HEK293 (cell line): ENCODE measurements at regions not wholly inside any gene's neighbourhood (a gene's known extent, or its start where the extent isn't known, plus 50 kb on each side); places are given as distances from the start of the nearest gene placed in this dataset.

ENCODE experiments used
- CTCF ChIA-PET: fragments of 350-600 bp; formaldehyde crosslinking; extraction: SDS; loops from one replicate; lab custom pipeline; 2021; ENCODE audit warnings: antibody characterized with exemption; lab: Yijun Ruan, JAX
- POLR2A ChIA-PET: fragments of 300-600 bp; formaldehyde crosslinking; extraction: SDS; loops from one replicate; lab custom pipeline; 2020; ENCODE audit warnings: antibody characterized with exemption, inconsistent platforms; lab: Yijun Ruan, JAX
- H3K27ac ChIP-seq: fragments of 200-500 bp; sonication (Bioruptor generic); 2 replicates; pipeline ENCODE4 v1.5.1; 2014; ENCODE audit warnings: low read depth, low read length, control low read depth, inconsistent platforms; ENCODE audit errors: extremely low read depth
- H3K36me3 ChIP-seq, 2 experiments: fragments of 200-500 bp in 1 of 2; sonication (Bioruptor generic) in 1 of 2; 1 replicate in 1 of 2; 2 replicates in 1 of 2; pipeline ENCODE4 v1.5.1; 2014 to 2017; ENCODE audit warnings: inconsistent platforms in 2 of 2, low read length in 2 of 2; ENCODE audit not compliant: control insufficient read depth in 2 of 2, insufficient read depth in 1 of 2
- H3K4me1 ChIP-seq: fragments of 200-500 bp; sonication (Bioruptor generic); 2 replicates; pipeline ENCODE4 v1.5.1; 2014; ENCODE audit warnings: mild to moderate bottlenecking, low read length, inconsistent platforms; ENCODE audit not compliant: control insufficient read depth, insufficient read depth
- H3K4me3 ChIP-seq: 2 replicates; pipeline ENCODE4 v1.5.1; 2011; ENCODE audit warnings: low read depth, mild to moderate bottlenecking, control low read depth, low read length, moderate library complexity
- H3K9me3 ChIP-seq: fragments of 200-500 bp; sonication (Bioruptor generic); 2 replicates; pipeline ENCODE4 v1.5.1; 2014; ENCODE audit warnings: low read depth, low read length, inconsistent platforms; ENCODE audit not compliant: control insufficient read depth, insufficient read depth
- CTCF ChIP-seq: fragments of 450-650 bp; formaldehyde crosslinking; IDR thresholded peaks from 2 replicates; pipeline ENCODE4 v1.5.1; 2016; ENCODE audit warnings: missing biosample characterization, missing genetic modification characterization
- GLI4 ChIP-seq: fragments of 450-650 bp; formaldehyde crosslinking; IDR thresholded peaks from 2 replicates; pipeline ENCODE4 v1.5.1; 2016; ENCODE audit warnings: missing biosample characterization, missing genetic modification characterization
- ZBTB1 ChIP-seq: fragments of 450-650 bp; formaldehyde crosslinking; IDR thresholded peaks from 2 replicates; pipeline ENCODE4 v1.5.1; 2016; ENCODE audit warnings: missing biosample characterization, missing genetic modification characterization
- ZNF121 ChIP-seq: fragments of 450-650 bp; formaldehyde crosslinking; IDR thresholded peaks from 2 replicates; pipeline ENCODE4 v1.5.1; 2016; ENCODE audit warnings: missing biosample characterization, missing genetic modification characterization
- ZNF311 ChIP-seq: fragments of 450-650 bp; formaldehyde crosslinking; IDR thresholded peaks from 2 replicates; pipeline ENCODE4 v1.5.1; 2017; ENCODE audit warnings: missing biosample characterization, missing genetic modification characterization, borderline replicate concordance
- ZNF654 ChIP-seq: fragments of 450-650 bp; formaldehyde crosslinking; IDR thresholded peaks from 2 replicates; pipeline ENCODE4 v1.5.1; 2016; ENCODE audit warnings: low read depth, missing biosample characterization, missing genetic modification characterization
- ZNF660 ChIP-seq: fragments of 450-650 bp; IDR thresholded peaks from 2 replicates; pipeline ENCODE4 v1.5.1; 2018; ENCODE audit warnings: missing biosample characterization, mild to moderate bottlenecking, missing genetic modification characterization
- TF ChIP-seq, protein P1 (sequence below): fragments of 450-650 bp; formaldehyde crosslinking; IDR thresholded peaks from 2 replicates; pipeline ENCODE4 v1.5.1; 2017; ENCODE audit warnings: missing biosample characterization, missing genetic modification characterization
- TF ChIP-seq, protein P2 (sequence below): fragments of 450-650 bp; formaldehyde crosslinking; IDR thresholded peaks from 2 replicates; pipeline ENCODE4 v1.5.1; 2016; ENCODE audit warnings: missing biosample characterization, missing genetic modification characterization
- TF ChIP-seq, protein P3 (sequence below): fragments of 450-650 bp; formaldehyde crosslinking; IDR thresholded peaks from 2 replicates; pipeline ENCODE4 v1.5.1; 2016; ENCODE audit warnings: missing biosample characterization, missing genetic modification characterization

- no peaks in the 10 kb centered on the region for H3K36me3 ChIP-seq
- H3K4me3 ChIP-seq = no peak overlapping the region
- no peak overlapping the region for H3K27ac ChIP-seq
- CTCF ChIA-PET = interaction anchor here (0.5 to 1.0 kb wide), 10 partner anchors 18 to 1230 kb away, joined by 3 to 4 read pairs (median 3); no protein-coding TSS in a partner anchor
- H3K4me1 ChIP-seq = no peaks in the 10 kb centered on the region
- TF ChIP-seq, protein P1, sequence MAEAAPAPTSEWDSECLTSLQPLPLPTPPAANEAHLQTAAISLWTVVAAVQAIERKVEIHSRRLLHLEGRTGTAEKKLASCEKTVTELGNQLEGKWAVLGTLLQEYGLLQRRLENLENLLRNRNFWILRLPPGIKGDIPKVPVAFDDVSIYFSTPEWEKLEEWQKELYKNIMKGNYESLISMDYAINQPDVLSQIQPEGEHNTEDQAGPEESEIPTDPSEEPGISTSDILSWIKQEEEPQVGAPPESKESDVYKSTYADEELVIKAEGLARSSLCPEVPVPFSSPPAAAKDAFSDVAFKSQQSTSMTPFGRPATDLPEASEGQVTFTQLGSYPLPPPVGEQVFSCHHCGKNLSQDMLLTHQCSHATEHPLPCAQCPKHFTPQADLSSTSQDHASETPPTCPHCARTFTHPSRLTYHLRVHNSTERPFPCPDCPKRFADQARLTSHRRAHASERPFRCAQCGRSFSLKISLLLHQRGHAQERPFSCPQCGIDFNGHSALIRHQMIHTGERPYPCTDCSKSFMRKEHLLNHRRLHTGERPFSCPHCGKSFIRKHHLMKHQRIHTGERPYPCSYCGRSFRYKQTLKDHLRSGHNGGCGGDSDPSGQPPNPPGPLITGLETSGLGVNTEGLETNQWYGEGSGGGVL (tag by site-specific recombination) = no peak
- TF ChIP-seq CTCF (peak; percentile 45; the same call in 1 of the 2 replicates), ZNF654 (tag by site-specific recombination) (peak; percentile 58)
- TF ChIP-seq, protein P2, sequence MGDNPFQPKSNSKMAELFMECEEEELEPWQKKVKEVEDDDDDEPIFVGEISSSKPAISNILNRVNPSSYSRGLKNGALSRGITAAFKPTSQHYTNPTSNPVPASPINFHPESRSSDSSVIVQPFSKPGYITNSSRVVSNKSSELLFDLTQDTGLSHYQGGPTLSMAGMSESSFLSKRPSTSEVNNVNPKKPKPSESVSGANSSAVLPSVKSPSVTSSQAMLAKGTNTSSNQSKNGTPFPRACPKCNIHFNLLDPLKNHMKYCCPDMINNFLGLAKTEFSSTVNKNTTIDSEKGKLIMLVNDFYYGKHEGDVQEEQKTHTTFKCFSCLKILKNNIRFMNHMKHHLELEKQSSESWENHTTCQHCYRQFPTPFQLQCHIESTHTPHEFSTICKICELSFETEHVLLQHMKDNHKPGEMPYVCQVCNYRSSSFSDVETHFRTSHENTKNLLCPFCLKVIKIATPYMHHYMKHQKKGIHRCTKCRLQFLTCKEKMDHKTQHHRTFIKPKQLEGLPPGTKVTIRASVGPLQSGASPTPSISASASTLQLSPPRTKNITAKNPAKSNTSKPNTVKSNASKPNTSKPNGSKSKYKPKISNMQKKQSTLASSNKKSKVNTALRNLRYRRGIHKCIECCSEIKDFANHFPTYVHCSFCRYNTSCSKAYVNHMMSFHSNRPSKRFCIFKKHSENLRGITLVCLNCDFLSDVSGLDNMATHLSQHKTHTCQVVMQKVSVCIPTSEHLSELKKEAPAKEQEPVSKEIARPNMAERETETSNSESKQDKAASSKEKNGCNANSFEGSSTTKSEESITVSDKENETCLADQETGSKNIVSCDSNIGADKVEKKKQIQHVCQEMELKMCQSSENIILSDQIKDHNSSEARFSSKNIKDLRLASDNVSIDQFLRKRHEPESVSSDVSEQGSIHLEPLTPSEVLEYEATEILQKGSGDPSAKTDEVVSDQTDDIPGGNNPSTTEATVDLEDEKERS = no peak
- POLR2A ChIA-PET = no interaction called here
- no peaks in the 10 kb centered on the region for H3K9me3 ChIP-seq
Measured at GRCh38 chr15:58269455-58270414, 131.6 kb downstream of the AQP9 start.

DNA sequence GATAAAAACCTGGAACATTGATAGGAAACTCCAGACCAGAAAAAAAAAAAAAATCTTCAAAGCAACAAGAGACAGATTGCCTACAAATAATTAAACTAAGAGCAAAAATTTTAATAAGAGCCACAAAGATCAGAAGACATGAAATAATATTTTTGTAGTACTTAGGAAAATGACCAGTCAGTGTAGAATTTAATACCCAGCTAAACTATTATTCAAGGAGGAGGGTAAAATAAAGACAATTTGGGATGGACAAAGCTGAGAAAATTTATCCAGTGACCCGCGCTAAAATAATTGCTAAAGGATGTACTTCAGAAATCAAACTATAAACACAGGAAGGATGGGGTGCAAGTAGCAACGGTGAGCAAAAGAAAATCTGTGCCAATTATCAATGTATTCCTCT is 133.2 kb downstream of the AQP9 start:
- ChIA-PET CTCF (interaction anchor here (0.7 to 1.4 kb wide), 3 partner anchors 14 to 119 kb away, joined by 3 to 4 read pairs (median 3); no protein-coding TSS in a partner anchor), POLR2A (no interaction called here)
- no peak overlapping the region for H3K4me3 ChIP-seq
- no peak overlapping the region for H3K27ac ChIP-seq
- no peaks in the 10 kb centered on the region for H3K4me1 ChIP-seq
- no peaks in the 10 kb centered on the region for H3K36me3 ChIP-seq
- H3K9me3 ChIP-seq = no peaks in the 10 kb centered on the region
- TF ChIP-seq, protein P3, sequence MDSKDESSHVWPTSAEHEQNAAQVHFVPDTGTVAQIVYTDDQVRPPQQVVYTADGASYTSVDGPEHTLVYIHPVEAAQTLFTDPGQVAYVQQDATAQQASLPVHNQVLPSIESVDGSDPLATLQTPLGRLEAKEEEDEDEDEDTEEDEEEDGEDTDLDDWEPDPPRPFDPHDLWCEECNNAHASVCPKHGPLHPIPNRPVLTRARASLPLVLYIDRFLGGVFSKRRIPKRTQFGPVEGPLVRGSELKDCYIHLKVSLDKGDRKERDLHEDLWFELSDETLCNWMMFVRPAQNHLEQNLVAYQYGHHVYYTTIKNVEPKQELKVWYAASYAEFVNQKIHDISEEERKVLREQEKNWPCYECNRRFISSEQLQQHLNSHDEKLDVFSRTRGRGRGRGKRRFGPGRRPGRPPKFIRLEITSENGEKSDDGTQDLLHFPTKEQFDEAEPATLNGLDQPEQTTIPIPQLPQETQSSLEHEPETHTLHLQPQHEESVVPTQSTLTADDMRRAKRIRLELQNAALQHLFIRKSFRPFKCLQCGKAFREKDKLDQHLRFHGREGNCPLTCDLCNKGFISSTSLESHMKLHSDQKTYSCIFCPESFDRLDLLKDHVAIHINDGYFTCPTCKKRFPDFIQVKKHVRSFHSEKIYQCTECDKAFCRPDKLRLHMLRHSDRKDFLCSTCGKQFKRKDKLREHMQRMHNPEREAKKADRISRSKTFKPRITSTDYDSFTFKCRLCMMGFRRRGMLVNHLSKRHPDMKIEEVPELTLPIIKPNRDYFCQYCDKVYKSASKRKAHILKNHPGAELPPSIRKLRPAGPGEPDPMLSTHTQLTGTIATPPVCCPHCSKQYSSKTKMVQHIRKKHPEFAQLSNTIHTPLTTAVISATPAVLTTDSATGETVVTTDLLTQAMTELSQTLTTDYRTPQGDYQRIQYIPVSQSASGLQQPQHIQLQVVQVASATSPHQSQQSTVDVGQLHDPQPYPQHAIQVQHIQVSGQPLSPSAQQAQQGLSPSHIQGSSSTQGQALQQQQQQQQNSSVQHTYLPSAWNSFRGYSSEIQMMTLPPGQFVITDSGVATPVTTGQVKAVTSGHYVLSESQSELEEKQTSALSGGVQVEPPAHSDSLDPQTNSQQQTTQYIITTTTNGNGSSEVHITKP (tag by site-specific recombination) = no peak
- TF ChIP-seq ZNF660 = no peak
- no peak for TF ChIP-seq ZBTB1 (tag by site-specific recombination)
- TF ChIP-seq ZNF311 (tag by site-specific recombination) = no peak
- no peak for TF ChIP-seq ZNF121 (tag by site-specific recombination)
- TF ChIP-seq GLI4 (tag by site-specific recombination) = no peak
